Gastrocnemius medialis (tissue), 4 donors: ENCODE measurements at regions not wholly inside any gene's neighbourhood (a gene's known extent, or its start where the extent isn't known, plus 50 kb on each side); places are given as distances from the start of the nearest gene placed in this dataset.

Experiments
- CTCF ChIP-seq, 5 experiments: fragments of 450-650 bp in 3 of 5; fragments of 200-600 bp in 2 of 5; sonication (generic) in 2 of 5; IDR thresholded peaks in 4 of 5; conservative IDR thresholded peaks in 1 of 5; 1 replicate in 4 of 5; 2 replicates in 1 of 5; pipeline ENCODE4 v1.5.1; 2016 to 2019; ENCODE audit warnings: antibody characterized with exemption in 5 of 5, mild to moderate bottlenecking in 3 of 5, moderate library complexity in 3 of 5
- POLR2A ChIP-seq, 2 donors: fragments of 450-650 bp; IDR thresholded peaks; one replicate each; pipeline ENCODE4 v1.6.1; 2017; ENCODE audit warnings: antibody characterized with exemption in 2 of 2, mild to moderate bottlenecking in 2 of 2, moderate library complexity in 2 of 2

GRCh38 chr9:88710449-88710848, 175.5 kb downstream of the NXNL2 start:
- no peak for TF ChIP-seq CTCF (IDR thresholded peaks at IDR 0.05 in 4 of 5, conservative IDR thresholded peaks at IDR 0.05 in 1 of 5)
- TF ChIP-seq POLR2A (IDR thresholded peaks at IDR 0.05) = no peak
